HCT116 (cell line): ENCODE measurements at regions not wholly inside any gene's neighbourhood (a gene's known extent, or its start where the extent isn't known, plus 50 kb on each side); places are given as distances from the start of the nearest gene placed in this dataset.

Experiments used
- ATAC-seq: fragments of 200-7000 bp; cut with Tn5 transposase; 2 replicates; pipeline ENCODE4 v1.9.1; 2020; ENCODE audit warnings: mild to moderate bottlenecking, moderate library complexity
- BruUV-seq: library from RNA; stranded (reverse); fragments of 400-500 nt; replicated peaks from 2 replicates; lab custom pipeline; 2021; lab: Mats Ljungman, UMichigan
- CTCF ChIA-PET: fragments of 300-600 bp; sonication (Branson Sonifier 250); formaldehyde crosslinking; loops from one replicate; lab custom pipeline; 2021; ENCODE audit warnings: antibody characterized with exemption; lab: Charles Lee
- POLR2A ChIA-PET: fragments of 300-600, 350-600 bp; sonication (Branson Sonifier 250); formaldehyde crosslinking; loops from one replicate; lab custom pipeline; 2021; ENCODE audit warnings: antibody characterized with exemption; lab: Charles Lee
- RAD21 ChIA-PET, 2 experiments: fragments of 300-600 bp; sonication (Branson Sonifier 250); formaldehyde crosslinking; loops; one replicate each; lab custom pipeline; 2023; ENCODE audit warnings: low total read pairs in 2 of 2; ENCODE audit not compliant: uncharacterized antibody in 2 of 2, unreplicated experiment in 2 of 2, low non-redundant PET in 1 of 2; lab: Charles Lee
- DNase-seq: peaks from one replicate; pipeline ENCODE4 v3.0.0-alpha.2; 2010; ENCODE audit warnings: low read depth, low spot score
- H2AFZ ChIP-seq: fragments of 200-600 bp; shearing (Covaris generic), sonication (generic); 2 replicates; pipeline ENCODE4 v1.6.1; 2017; ENCODE audit warnings: low read depth, mixed run types, mixed read lengths, antibody characterized with exemption, low read length; ENCODE audit not compliant: poor library complexity, severe bottlenecking
- H3K27ac ChIP-seq: 2 replicates; pipeline ENCODE4 v1.5.1; 2012; ENCODE audit warnings: low read depth, low read length
- H3K27me3 ChIP-seq: fragments of 200-600 bp; sonication (generic); 2 replicates; pipeline ENCODE4 v1.6.1; 2016; ENCODE audit warnings: mixed run types, low read length, mixed read lengths; ENCODE audit not compliant: insufficient read depth
- H3K36me3 ChIP-seq, 2 experiments: fragments of 200-500 bp in 1 of 2; fragments of 200-600 bp in 1 of 2; sonication (Bioruptor generic) in 1 of 2; sonication (generic) in 1 of 2; 2 replicates each; pipeline versions ENCODE4 v1.5.1 to v1.6.1; 2014 to 2016; ENCODE audit warnings: low read length in 2 of 2, inconsistent platforms in 1 of 2, mixed read lengths in 1 of 2, mixed run types in 1 of 2; ENCODE audit not compliant: insufficient read depth in 2 of 2, control insufficient read depth in 1 of 2
- H3K4me1 ChIP-seq, 2 experiments: fragments of 200-600 bp in 1 of 2; sonication (generic) in 1 of 2; 2 replicates each; pipeline versions ENCODE4 v1.5.1 to v1.6.1; 2012 to 2017; ENCODE audit warnings: low read length in 2 of 2, inconsistent platforms in 1 of 2, mild to moderate bottlenecking in 1 of 2, mixed read lengths in 1 of 2, mixed run types in 1 of 2, moderate library complexity in 1 of 2; ENCODE audit not compliant: insufficient read depth in 2 of 2, control insufficient read depth in 1 of 2
- H3K4me2 ChIP-seq: fragments of 200-600 bp; sonication (generic); 2 replicates; pipeline ENCODE4 v1.6.1; 2017; ENCODE audit warnings: mixed run types, low read length, mixed read lengths
- H3K4me3 ChIP-seq, 2 experiments: fragments of 200-600 bp in 1 of 2; sonication (generic) in 1 of 2; replicated peaks in 1 of 2; 2 replicates each; pipeline ENCODE4 v1.5.1; 2011 to 2016; ENCODE audit warnings: low read length in 2 of 2, control low read depth in 1 of 2, low read depth in 1 of 2, mild to moderate bottlenecking in 1 of 2, mixed read lengths in 1 of 2, mixed run types in 1 of 2
- H3K79me2 ChIP-seq: fragments of 200-600 bp; sonication (generic); 2 replicates; pipeline ENCODE4 v1.6.1; 2017; ENCODE audit warnings: mild to moderate bottlenecking, mixed run types, low read length, moderate library complexity, mixed read lengths; ENCODE audit not compliant: insufficient read depth
- H3K9ac ChIP-seq: fragments of 200-600 bp; sonication (generic); 2 replicates; pipeline ENCODE4 v1.6.1; 2016; ENCODE audit warnings: low read length, mixed read lengths
- H3K9me2 ChIP-seq: fragments of 200-600 bp; sonication (generic), shearing (Covaris generic); 2 replicates; pipeline ENCODE4 v1.6.1; 2017; ENCODE audit warnings: mixed run types, mild to moderate bottlenecking, moderate library complexity; ENCODE audit not compliant: insufficient read depth
- H3K9me3 ChIP-seq, 2 experiments: fragments of 200-500 bp in 1 of 2; fragments of 200-600 bp in 1 of 2; sonication (Bioruptor generic) in 1 of 2; sonication (generic) in 1 of 2; 2 replicates each; pipeline ENCODE4 v1.6.1; 2014 to 2017; ENCODE audit warnings: low read length in 2 of 2, mixed read lengths in 2 of 2, inconsistent platforms in 1 of 2, low read depth in 1 of 2, mild to moderate bottlenecking in 1 of 2, mixed run types in 1 of 2, moderate library complexity in 1 of 2; ENCODE audit not compliant: control insufficient read depth in 1 of 2, insufficient read depth in 1 of 2
- H4K20me1 ChIP-seq: fragments of 200-600 bp; sonication (generic), shearing (Covaris generic); 2 replicates; pipeline ENCODE4 v1.6.1; 2017; ENCODE audit warnings: mixed run types, mild to moderate bottlenecking, moderate library complexity; ENCODE audit not compliant: insufficient read depth
- CBX3 ChIP-seq: IDR thresholded peaks from 2 replicates; pipeline ENCODE4 v1.6.1; 2012; ENCODE audit warnings: low read depth
- CTCF ChIP-seq, 3 experiments: fragments of 200-600 bp in 1 of 3; sonication (generic) in 1 of 3; IDR thresholded peaks in 2 of 3; conservative IDR thresholded peaks in 1 of 3; 2 replicates each; pipeline ENCODE4 v1.5.1; 2012 to 2017; ENCODE audit warnings: low read depth in 2 of 3, low read length in 2 of 3, antibody characterized with exemption in 1 of 3, borderline replicate concordance in 1 of 3, control low read depth in 1 of 3, mild to moderate bottlenecking in 1 of 3, mixed read lengths in 1 of 3, mixed run types in 1 of 3, moderate library complexity in 1 of 3; ENCODE audit not compliant: insufficient read depth in 1 of 3
- EZH2 ChIP-seq: fragments of 200-600 bp; sonication (generic); IDR thresholded peaks from 2 replicates; pipeline ENCODE4 v1.6.1; 2017; ENCODE audit warnings: antibody characterized with exemption, mixed run types
- EZH2phosphoT487 ChIP-seq: fragments of 200-600 bp; IDR thresholded peaks from 2 replicates; pipeline ENCODE4 v1.6.1; 2018; ENCODE audit warnings: antibody characterized with exemption, borderline replicate concordance
- JUND ChIP-seq: IDR thresholded peaks from 2 replicates; pipeline ENCODE4 v1.6.1; 2012
- MAX ChIP-seq: IDR thresholded peaks from 2 replicates; pipeline ENCODE4 v1.6.1; 2012
- POLR2A ChIP-seq: IDR thresholded peaks from 2 replicates; pipeline ENCODE4 v1.7.0; 2011; ENCODE audit warnings: borderline replicate concordance; ENCODE audit not compliant: insufficient read depth, insufficient read length; ENCODE audit errors: extremely low read depth
- REST ChIP-seq: IDR thresholded peaks from 2 replicates; pipeline ENCODE4 v1.6.1; 2012; ENCODE audit warnings: low read depth
- SIN3A ChIP-seq: IDR thresholded peaks from 2 replicates; pipeline ENCODE4 v1.6.1; 2012; ENCODE audit warnings: low read depth
- SRF ChIP-seq: IDR thresholded peaks from 2 replicates; pipeline ENCODE4 v1.6.1; 2012; ENCODE audit warnings: low read depth
- ZBTB33 ChIP-seq: IDR thresholded peaks from 2 replicates; pipeline ENCODE4 v1.6.1; 2011; ENCODE audit warnings: mild to moderate bottlenecking, low read length, moderate library complexity; ENCODE audit not compliant: insufficient replicate concordance; ENCODE audit errors: extremely low read depth
- ZFX ChIP-seq: fragments of 450-650 bp; IDR thresholded peaks from 2 replicates; pipeline ENCODE4 v1.6.1; 2017
- ZNF274 ChIP-seq: fragments of 200-500 bp; sonication (Bioruptor generic); IDR thresholded peaks from 2 replicates; pipeline ENCODE4 v1.6.1; 2014; ENCODE audit warnings: mild to moderate bottlenecking, low read depth, low read length, inconsistent platforms
- intact Hi-C: fragments of 100-400 bp; cut with micrococcal nuclease; formaldehyde crosslinking; loops from 2 replicates; pipeline ENCODE4 v1.10.0; 2022

GRCh38 chr9:22700171-22700570 is 253.5 kb downstream of the DMRTA1 start:
- intact Hi-C loops = no loop called here
- ATAC-seq = no peak
- no peaks in the 10 kb centered on the region for H3K4me1 ChIP-seq
- H4K20me1 ChIP-seq = no peaks in the 10 kb centered on the region
- H3K27ac ChIP-seq = no peak overlapping the region
- no peak for DNase-seq
- CTCF ChIA-PET = no interaction called here
- no peak overlapping the region for H2AFZ ChIP-seq
- H3K79me2 ChIP-seq = no peaks in the 10 kb centered on the region
- H3K4me2 ChIP-seq = no peak overlapping the region
- RAD21 ChIA-PET = no interaction called here
- H3K9ac ChIP-seq = no peak overlapping the region
- no TSS peak for BruUV-seq
- H3K9me2 ChIP-seq = no peaks in the 10 kb centered on the region
- TF ChIP-seq JUND (no peak), REST (no peak), EZH2 (no peak), SRF (no peak), ZFX (no peak), EZH2phosphoT487 (no peak), ZNF274 (no peak), MAX (no peak), CBX3 (no peak), ZBTB33 (no peak), POLR2A (no peak), CTCF (IDR thresholded peaks at IDR 0.05 in 2 of 3, conservative IDR thresholded peaks at IDR 0.05 in 1 of 3; ENCODE audit: borderline replicate concordance in 1 of 3, insufficient read depth in 1 of 3, low read depth in 2 of 3, low read length in 2 of 3) (no peak), SIN3A (no peak)
- TF ChIP-seq, all 23 proteins: peak for 0
- POLR2A ChIA-PET = no interaction called here
- no peaks in the 10 kb centered on the region for H3K27me3 ChIP-seq
- no peaks in the 10 kb centered on the region for H3K9me3 ChIP-seq
- H3K4me3 ChIP-seq = no peak overlapping the region
- no peaks in the 10 kb centered on the region for H3K36me3 ChIP-seq
